Mesenchymal stem cell (in vitro differentiated cells and primary cell): ENCODE measurements at regions not wholly inside any gene's neighbourhood (a gene's known extent, or its start where the extent isn't known, plus 50 kb on each side); places are given as distances from the start of the nearest gene placed in this dataset.

Source experiments
- DNase-seq: peaks from one replicate; pipeline ENCODE4 v3.0.0-alpha.2; 2013
- H2AFZ ChIP-seq: one replicate; pipeline ENCODE4 v1.6.1; 2013; ENCODE audit warnings: low read depth, mild to moderate bottlenecking, control low read depth, inconsistent platforms, low read length, moderate library complexity
- H2AK5ac ChIP-seq: 2 replicates; pipeline ENCODE4 v1.6.1; 2013; ENCODE audit warnings: low read length, moderate library complexity, mild to moderate bottlenecking, inconsistent platforms; ENCODE audit not compliant: severe bottlenecking
- H2BK120ac ChIP-seq: one replicate; pipeline ENCODE4 v1.6.1; 2013; ENCODE audit warnings: low read depth, mild to moderate bottlenecking, inconsistent platforms, low read length, moderate library complexity
- H2BK12ac ChIP-seq, 2 experiments: one replicate each; pipeline ENCODE4 v1.6.1; 2013; ENCODE audit warnings: inconsistent platforms in 2 of 2, low read length in 2 of 2, mild to moderate bottlenecking in 2 of 2, moderate library complexity in 2 of 2, control low read depth in 1 of 2
- H2BK15ac ChIP-seq: one replicate; pipeline ENCODE4 v1.6.1; 2013; ENCODE audit warnings: mild to moderate bottlenecking, low read depth, inconsistent platforms; ENCODE audit not compliant: poor library complexity, severe bottlenecking
- H2BK5ac ChIP-seq: 2 replicates; pipeline ENCODE4 v1.6.1; 2013; ENCODE audit warnings: low read depth, mild to moderate bottlenecking, low read length, control low read depth, inconsistent platforms; ENCODE audit not compliant: poor library complexity, severe bottlenecking
- H3K14ac ChIP-seq, 2 experiments: one replicate each; pipeline ENCODE4 v1.6.1; 2013; ENCODE audit warnings: inconsistent platforms in 2 of 2, low read length in 2 of 2, control low read depth in 1 of 2, mild to moderate bottlenecking in 1 of 2, moderate library complexity in 1 of 2
- H3K18ac ChIP-seq, 2 experiments: one replicate each; pipeline ENCODE4 v1.6.1; 2013; ENCODE audit warnings: inconsistent platforms in 2 of 2, low read length in 2 of 2, control low read depth in 1 of 2, low read depth in 1 of 2, mild to moderate bottlenecking in 1 of 2
- H3K23ac ChIP-seq, 2 experiments: one replicate each; pipeline ENCODE4 v1.6.1; 2013; ENCODE audit warnings: inconsistent platforms in 2 of 2, low read length in 2 of 2, mild to moderate bottlenecking in 2 of 2, moderate library complexity in 2 of 2, control low read depth in 1 of 2
- H3K27ac ChIP-seq: 2 replicates; pipeline ENCODE4 v1.5.1; 2013; ENCODE audit warnings: mild to moderate bottlenecking, moderate library complexity, low read length, control low read depth, inconsistent platforms; ENCODE audit not compliant: poor library complexity, severe bottlenecking
- H3K27me3 ChIP-seq, 2 experiments: 2 replicates each; pipeline versions ENCODE4 v1.6.1 to v1.7.0; 2013; ENCODE audit warnings: low read length in 2 of 2, mild to moderate bottlenecking in 2 of 2, moderate library complexity in 2 of 2, control low read depth in 1 of 2, inconsistent platforms in 1 of 2; ENCODE audit not compliant: control insufficient read depth in 1 of 2, insufficient read depth in 1 of 2
- H3K36me3 ChIP-seq, 2 experiments: 2 replicates each; pipeline versions ENCODE4 v1.6.1 to v1.7.0; 2013; ENCODE audit warnings: low read length in 2 of 2, control low read depth in 1 of 2, inconsistent platforms in 1 of 2, low read depth in 1 of 2, mild to moderate bottlenecking in 1 of 2; ENCODE audit not compliant: insufficient read depth in 2 of 2, control insufficient read depth in 1 of 2
- H3K4ac ChIP-seq, 2 experiments: one replicate each; pipeline ENCODE4 v1.6.1; 2013; ENCODE audit warnings: inconsistent platforms in 2 of 2, low read length in 2 of 2, mild to moderate bottlenecking in 2 of 2, moderate library complexity in 2 of 2, control low read depth in 1 of 2, low read depth in 1 of 2
- H3K4me1 ChIP-seq: 2 replicates; pipeline ENCODE4 v1.6.1; 2013; ENCODE audit warnings: low read depth, low read length, control low read depth; ENCODE audit not compliant: control insufficient read depth, insufficient read depth
- H3K4me2 ChIP-seq: 2 replicates; pipeline ENCODE4 v1.6.1; 2013; ENCODE audit warnings: low read length, mild to moderate bottlenecking, inconsistent platforms; ENCODE audit not compliant: poor library complexity, severe bottlenecking
- H3K4me3 ChIP-seq, 2 experiments: 2 replicates each; pipeline versions ENCODE4 v1.5.1 to v1.7.0; 2013; ENCODE audit warnings: low read length in 2 of 2, mild to moderate bottlenecking in 2 of 2, control low read depth in 1 of 2, low read depth in 1 of 2; ENCODE audit not compliant: insufficient read depth in 1 of 2
- H3K79me1 ChIP-seq: replicated peaks from 2 replicates; pipeline ENCODE4 v1.6.1; 2013; ENCODE audit warnings: mild to moderate bottlenecking, control low read depth, low read length, inconsistent platforms; ENCODE audit not compliant: poor library complexity, severe bottlenecking
- H3K9ac ChIP-seq: 2 replicates; pipeline ENCODE4 v1.7.0; 2013; ENCODE audit warnings: mild to moderate bottlenecking, low read length, moderate library complexity
- H3K9me3 ChIP-seq: 2 replicates; pipeline ENCODE4 v1.7.0; 2013; ENCODE audit warnings: mild to moderate bottlenecking, low read length; ENCODE audit not compliant: control insufficient read depth
- H4K8ac ChIP-seq: one replicate; pipeline ENCODE4 v1.6.1; 2013; ENCODE audit warnings: inconsistent platforms, mild to moderate bottlenecking, low read length, moderate library complexity
- H4K91ac ChIP-seq: one replicate; pipeline ENCODE4 v1.6.1; 2013; ENCODE audit warnings: mild to moderate bottlenecking, low read length, inconsistent platforms
- WGBS: methylation state at CpG from one replicate; pipeline ENCODE4 v1.1.7; 2013; ENCODE audit warnings: mixed read lengths; 5-methylcytosine and 5-hydroxymethylcytosine counted together

DNA sequence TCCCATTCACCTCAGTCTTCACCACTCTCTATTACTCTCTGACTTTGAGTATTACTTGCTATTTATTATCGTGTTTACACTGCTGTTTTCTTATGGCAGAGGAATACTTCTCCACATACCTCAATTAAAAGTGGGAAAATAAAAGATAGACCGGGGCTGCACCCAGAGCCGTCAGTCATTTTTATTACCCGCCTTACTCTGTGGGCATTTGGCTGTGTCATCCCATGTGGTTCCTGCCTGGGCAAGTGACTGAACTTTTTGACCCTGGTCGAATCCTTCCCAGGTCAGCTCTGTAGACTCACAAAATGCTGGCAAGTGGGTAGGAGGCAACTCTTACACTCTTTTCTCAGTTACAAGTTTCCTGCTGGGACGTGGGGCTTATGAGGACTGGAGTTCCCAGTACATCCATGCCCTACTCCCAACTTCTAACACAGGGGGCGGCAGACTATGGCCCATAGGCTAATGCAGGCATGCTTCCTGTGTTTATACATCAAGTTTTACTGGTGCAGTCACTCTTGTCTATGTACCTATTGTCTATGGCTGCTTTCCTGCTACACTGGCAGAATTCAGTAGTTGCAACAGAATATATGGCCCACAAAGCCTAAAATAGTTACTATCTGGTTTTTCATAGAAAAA, 69.5 kb upstream of the KCND3 start:
- Histone ChIP-seq H2AK5ac (no peak overlapping the region), H3K23ac (no peak overlapping the region), H3K27ac (no peak overlapping the region), H3K4ac (no peak overlapping the region), H2BK12ac (no peak overlapping the region), H3K18ac (no peak overlapping the region), H3K9ac (no peak overlapping the region), H3K9me3 (no peaks in the 10 kb centered on the region), H3K4me3 (no peak overlapping the region), H2BK120ac (no peak overlapping the region), H4K91ac (no peak overlapping the region), H2BK5ac (no peak overlapping the region), H3K4me1 (no peaks in the 10 kb centered on the region), H3K4me2 (no peak overlapping the region), H2BK15ac (no peak overlapping the region), H4K8ac (no peak overlapping the region), H2AFZ (no peak overlapping the region), H3K27me3 (peaks cover 0 to 12% of the 10 kb centered on the region in 2 experiments), H3K36me3 (no peaks in the 10 kb centered on the region), H3K14ac (no peak overlapping the region), H3K79me1 (no peaks in the 10 kb centered on the region)
- DNase-seq, result no peak
- 71% methylated on average over 7 of the region's 7 CpGs for WGBS

DNA sequence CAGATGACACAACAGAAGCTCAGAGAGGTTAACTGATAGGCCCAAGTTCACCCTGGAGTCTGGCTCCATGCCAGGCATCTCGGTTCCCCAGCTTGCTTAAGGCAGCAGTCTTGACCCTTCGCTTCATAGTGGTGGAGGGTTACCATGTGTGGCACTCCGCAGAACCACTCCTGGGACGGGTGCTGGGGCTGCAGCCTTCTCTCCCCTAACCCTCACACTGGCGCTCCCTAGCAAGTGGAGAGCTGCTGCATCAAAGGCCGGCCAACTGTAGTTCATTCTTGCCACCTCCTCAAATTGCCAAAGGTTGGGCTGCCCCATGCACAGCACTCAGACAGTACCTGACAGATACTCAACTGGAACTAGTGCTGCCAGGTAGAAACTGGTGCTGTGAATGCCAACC, 70.2 kb upstream of the KCND3 start:
- no peak overlapping the region for H3K9ac ChIP-seq

DNA sequence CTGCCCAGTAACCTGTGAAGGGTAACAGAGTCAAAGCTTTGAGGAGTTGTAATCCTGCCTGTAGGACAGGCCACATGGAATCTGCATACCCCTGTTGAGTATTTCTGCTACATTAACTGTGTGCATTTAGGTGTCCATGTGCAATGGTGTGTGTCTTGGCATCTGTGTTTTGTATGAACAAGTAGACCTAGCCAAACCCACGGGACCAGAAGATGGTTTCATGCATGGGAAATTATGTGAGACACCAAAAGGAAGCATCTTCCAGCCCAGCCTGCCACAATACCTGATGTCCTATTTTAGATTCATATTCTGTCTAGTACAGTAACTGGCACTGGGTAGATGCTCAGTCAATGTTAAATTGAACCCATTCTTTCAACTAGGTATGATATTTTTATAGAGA, 70.8 kb upstream of the KCND3 start:
- DNase-seq, result no peak
- Histone ChIP-seq H3K9me3 (no peaks in the 10 kb centered on the region), H2BK5ac (no peak overlapping the region), H3K4ac (no peak overlapping the region), H2AFZ (no peak overlapping the region), H3K4me2 (no peak overlapping the region), H2BK120ac (no peak overlapping the region), H3K4me3 (no peak overlapping the region), H3K23ac (no peak overlapping the region), H3K27ac (no peak overlapping the region), H3K9ac (no peak overlapping the region), H3K27me3 (peaks cover 0 to 19% of the 10 kb centered on the region in 2 experiments), H3K4me1 (no peaks in the 10 kb centered on the region), H3K79me1 (no peaks in the 10 kb centered on the region), H4K8ac (no peak overlapping the region), H3K18ac (no peak overlapping the region), H2BK12ac (no peak overlapping the region), H3K36me3 (no peaks in the 10 kb centered on the region), H2BK15ac (no peak overlapping the region), H3K14ac (no peak overlapping the region), H4K91ac (no peak overlapping the region), H2AK5ac (no peak overlapping the region)
- 55% methylated on average over 1 of the region's 1 CpG for WGBS

More for the DNA sequence above, 70.2 kb upstream of the KCND3 start:
- Histone ChIP-seq H3K27ac (no peak overlapping the region), H2BK5ac (no peak overlapping the region), H3K14ac (no peak overlapping the region), H3K4me2 (no peak overlapping the region), H4K8ac (no peak overlapping the region), H3K23ac (no peak overlapping the region), H3K9me3 (no peaks in the 10 kb centered on the region), H2BK15ac (no peak overlapping the region), H2BK120ac (no peak overlapping the region), H3K27me3 (peaks cover 0 to 14% of the 10 kb centered on the region in 2 experiments), H4K91ac (no peak overlapping the region), H3K36me3 (no peaks in the 10 kb centered on the region), H3K4me3 (no peak overlapping the region), H3K79me1 (no peaks in the 10 kb centered on the region), H2BK12ac (no peak overlapping the region), H3K18ac (no peak overlapping the region), H2AFZ (no peak overlapping the region), H2AK5ac (no peak overlapping the region), H3K4ac (no peak overlapping the region), H3K4me1 (no peaks in the 10 kb centered on the region)
- 79% methylated on average over 6 of the region's 6 CpGs for WGBS
- DNase-seq, result no peak

DNA sequence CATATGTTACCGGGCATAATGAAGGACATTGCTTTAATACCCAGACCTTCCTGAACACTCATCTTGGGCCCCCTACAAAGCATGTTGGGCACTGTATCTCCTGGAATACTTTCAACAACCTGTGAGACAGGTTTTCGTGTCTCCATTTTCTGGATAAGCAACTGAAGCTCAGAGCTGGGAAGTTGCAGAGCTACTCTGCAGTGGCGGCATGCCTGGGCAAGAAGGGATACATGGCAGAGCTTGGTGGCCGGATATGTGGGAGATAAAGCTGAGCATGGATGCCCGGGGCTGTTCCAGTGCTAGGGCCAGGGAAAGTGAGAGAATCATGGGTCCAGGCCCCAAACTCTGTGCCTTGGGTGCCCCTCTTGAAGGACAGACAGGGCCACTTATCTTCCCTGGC, 71.6 kb upstream of the KCND3 start:
- Histone ChIP-seq H3K4me1 (no peaks in the 10 kb centered on the region), H2BK120ac (no peak overlapping the region), H3K4ac (no peak overlapping the region), H3K27ac (no peak overlapping the region), H3K9ac (no peak overlapping the region), H3K79me1 (no peaks in the 10 kb centered on the region), H3K18ac (no peak overlapping the region), H3K27me3 (peaks cover 0 to 19% of the 10 kb centered on the region in 2 experiments), H3K36me3 (no peaks in the 10 kb centered on the region), H2AFZ (no peak overlapping the region), H4K8ac (no peak overlapping the region), H2BK15ac (no peak overlapping the region), H2BK12ac (no peak overlapping the region), H4K91ac (no peak overlapping the region), H3K9me3 (no peaks in the 10 kb centered on the region), H2AK5ac (no peak overlapping the region), H3K4me2 (no peak overlapping the region), H3K4me3 (no peak overlapping the region), H2BK5ac (no peak overlapping the region), H3K14ac (no peak overlapping the region), H3K23ac (no peak overlapping the region)
- 79% methylated on average over 5 of the region's 5 CpGs for WGBS
- no peak for DNase-seq
